NCI-H146 (cell line): ENCODE measurements at regions not wholly inside any gene's neighbourhood (a gene's known extent, or its start where the extent isn't known, plus 50 kb on each side); places are given as distances from the start of the nearest gene placed in this dataset.
A peak's percentile ranks its signal among the peaks of the same experiment; 100 is the strongest.

Experiments used
- DNase-seq: peaks from one replicate; lab custom pipeline; 2025; lab: John Stamatoyannopoulos, UW

- DNase-seq, result no peak
Measured at GRCh38 chr3:94990952-94991705, 928.3 kb downstream of the NSUN3 start.

- DNase-seq, result no peak
Measured at GRCh38 chr3:94996743-94997142, 933.9 kb downstream of the NSUN3 start.

- DNase-seq, result no peak
Measured at GRCh38 chr3:95002438-95003046, 939.7 kb downstream of the NSUN3 start.

GRCh38 chr3:95028688-95029087, 965.8 kb downstream of the NSUN3 start:
- no peak for DNase-seq

DNA sequence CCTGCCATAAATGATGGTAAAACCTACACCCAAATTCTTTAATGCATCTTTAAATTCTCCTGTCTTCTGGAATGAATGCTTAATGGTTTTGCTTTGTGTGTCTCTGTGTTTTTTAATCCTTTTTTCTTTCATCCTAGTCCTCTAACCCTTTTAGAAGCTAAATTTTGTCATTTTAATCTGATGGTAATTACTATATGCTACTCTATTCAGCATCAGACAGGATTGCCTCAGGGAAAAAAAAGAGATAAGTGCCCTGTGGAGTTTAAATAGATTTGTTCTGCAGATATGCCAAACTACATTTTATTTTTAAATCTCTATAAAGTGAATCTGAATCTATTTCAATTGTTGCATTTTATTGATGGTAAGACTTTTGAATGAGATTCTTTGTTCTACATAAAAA, 966.8 kb downstream of the NSUN3 start:
- DNase-seq, result peak; percentile 16

- no peak for DNase-seq
Measured at GRCh38 chr3:95036526-95037021, 973.7 kb downstream of the NSUN3 start.

DNA sequence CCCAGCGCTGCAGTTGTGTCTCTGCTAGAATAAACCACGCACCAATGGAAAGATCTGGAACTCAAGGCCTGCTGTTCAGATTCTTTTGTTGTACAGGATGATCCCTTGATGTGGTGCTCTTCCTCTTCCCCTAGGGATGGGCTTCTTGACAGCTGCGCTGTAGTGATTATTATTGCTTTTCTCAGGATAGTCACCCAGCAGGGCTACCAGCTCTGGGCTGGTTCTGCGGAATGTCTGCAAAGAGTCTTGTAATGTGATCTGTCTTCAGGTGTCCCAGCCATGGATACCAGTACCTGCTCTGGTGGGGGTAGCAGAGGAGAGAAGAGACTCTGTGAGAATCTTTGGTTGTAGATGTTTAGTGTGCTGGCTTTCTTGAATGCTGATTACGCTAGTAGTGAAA, 974.2 kb downstream of the NSUN3 start:
- DNase-seq, result no peak

GRCh38 chr3:95037927-95038326, 975.1 kb downstream of the NSUN3 start:
- DNase-seq, result no peak

DNA sequence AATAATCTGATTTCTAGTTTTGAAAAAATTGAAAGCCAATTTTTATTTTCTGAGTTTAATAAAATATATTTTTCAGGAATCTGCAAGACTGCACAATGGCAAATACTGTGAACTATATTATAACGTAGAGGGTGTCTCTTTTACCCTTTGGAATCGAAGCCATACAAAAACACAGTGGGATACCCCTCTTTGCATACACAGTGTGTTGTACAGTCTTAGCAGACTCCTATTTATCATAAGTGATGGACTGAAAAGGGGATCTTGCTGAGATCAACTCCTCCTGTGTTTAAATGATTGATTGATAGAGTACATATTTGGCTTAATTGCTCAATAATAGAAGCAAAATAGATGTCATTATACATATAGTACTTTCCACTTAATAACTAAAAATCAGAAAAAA, 981.2 kb downstream of the NSUN3 start:
- peak; percentile 47 for DNase-seq

GRCh38 chr3:95048564-95048963, 985.7 kb downstream of the NSUN3 start:
- DNase-seq, result no peak

DNA sequence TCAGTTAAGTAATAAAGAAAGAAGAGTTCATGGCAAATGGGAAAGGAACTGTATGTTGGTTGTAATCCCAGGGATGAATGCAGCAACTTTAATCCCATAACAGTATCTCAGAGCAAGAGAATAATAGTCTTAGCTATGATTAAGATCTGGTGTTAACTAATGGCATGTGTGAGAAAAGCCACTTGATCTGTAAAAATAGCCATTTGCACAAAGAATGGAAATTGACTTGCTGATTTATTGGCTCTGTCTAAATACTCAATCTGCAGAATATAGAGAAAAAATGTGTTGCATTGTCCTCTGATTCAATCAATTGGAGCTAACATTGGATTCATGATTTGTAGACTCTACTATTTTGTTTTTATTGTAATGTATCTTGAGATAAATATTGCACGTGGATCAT, 987.0 kb downstream of the NSUN3 start:
- DNase-seq, result no peak

- DNase-seq, result no peak
Measured at GRCh38 chr3:95055288-95055687, 992.4 kb downstream of the NSUN3 start.

- no peak for DNase-seq
Measured at GRCh38 chr3:95082191-95082590, 1019.3 kb downstream of the NSUN3 start.

DNA sequence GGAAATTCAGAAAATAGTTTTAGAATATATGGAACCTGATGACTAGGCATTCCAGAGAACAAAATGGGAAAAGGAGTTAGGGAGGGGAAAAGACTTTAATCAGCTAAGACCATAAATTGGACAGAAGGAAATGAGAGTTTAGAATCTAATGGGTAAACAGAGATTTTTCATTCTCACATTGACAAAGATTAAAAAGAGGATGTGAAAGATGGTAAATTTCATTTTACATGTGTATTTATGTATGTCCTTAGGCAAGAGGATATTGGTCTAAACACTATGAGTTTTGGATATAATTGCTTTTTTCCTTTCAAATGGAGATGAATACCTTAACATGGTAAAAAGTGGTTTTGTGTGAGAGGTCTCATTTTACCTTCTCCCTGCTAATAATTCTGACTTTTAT, 1021.9 kb downstream of the NSUN3 start:
- DNase-seq, result no peak

DNA sequence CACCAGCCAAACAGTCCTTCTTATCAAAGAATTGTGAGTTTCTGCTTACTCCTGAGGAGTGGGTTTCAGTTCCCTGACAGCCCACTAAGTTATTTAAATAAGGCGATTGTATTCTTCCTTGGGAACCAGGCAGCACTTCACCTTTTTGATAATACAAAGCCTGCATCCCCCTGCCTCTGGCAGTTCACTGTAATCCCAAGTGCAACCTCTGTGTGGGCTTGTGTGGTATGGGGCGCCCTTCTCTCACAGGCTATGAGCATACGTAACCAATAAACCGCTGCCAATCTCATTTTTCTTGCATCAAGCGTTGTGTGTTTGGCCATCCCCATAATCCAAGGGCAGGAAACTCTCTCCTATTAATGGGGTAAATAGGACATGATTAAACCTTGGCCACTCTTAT, 1025.6 kb downstream of the NSUN3 start:
- no peak for DNase-seq

GRCh38 chr3:95097493-95097892, 1034.6 kb downstream of the NSUN3 start:
- no peak for DNase-seq

GRCh38 chr3:95120921-95121320, 1058.1 kb downstream of the NSUN3 start:
- DNase-seq, result no peak

DNA sequence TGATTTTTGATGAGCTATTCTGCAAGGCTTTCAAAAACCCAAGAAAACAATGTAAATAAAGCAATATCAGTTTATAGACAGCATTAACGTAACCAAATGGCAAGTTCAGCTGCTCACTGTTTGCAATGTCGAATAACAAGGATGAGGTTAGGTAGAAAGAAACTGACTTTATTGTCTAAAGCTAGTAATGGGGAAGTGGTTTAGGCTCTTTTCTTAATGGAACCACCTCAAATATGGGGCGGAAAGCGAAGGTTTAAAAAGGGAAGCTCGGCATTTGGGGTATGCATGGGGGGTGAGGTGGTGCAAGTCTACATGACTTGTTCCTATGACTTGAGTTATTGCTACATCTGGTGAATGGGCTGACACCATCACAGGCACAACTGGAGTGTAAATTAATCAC, 1060.2 kb downstream of the NSUN3 start:
- no peak for DNase-seq

DNA sequence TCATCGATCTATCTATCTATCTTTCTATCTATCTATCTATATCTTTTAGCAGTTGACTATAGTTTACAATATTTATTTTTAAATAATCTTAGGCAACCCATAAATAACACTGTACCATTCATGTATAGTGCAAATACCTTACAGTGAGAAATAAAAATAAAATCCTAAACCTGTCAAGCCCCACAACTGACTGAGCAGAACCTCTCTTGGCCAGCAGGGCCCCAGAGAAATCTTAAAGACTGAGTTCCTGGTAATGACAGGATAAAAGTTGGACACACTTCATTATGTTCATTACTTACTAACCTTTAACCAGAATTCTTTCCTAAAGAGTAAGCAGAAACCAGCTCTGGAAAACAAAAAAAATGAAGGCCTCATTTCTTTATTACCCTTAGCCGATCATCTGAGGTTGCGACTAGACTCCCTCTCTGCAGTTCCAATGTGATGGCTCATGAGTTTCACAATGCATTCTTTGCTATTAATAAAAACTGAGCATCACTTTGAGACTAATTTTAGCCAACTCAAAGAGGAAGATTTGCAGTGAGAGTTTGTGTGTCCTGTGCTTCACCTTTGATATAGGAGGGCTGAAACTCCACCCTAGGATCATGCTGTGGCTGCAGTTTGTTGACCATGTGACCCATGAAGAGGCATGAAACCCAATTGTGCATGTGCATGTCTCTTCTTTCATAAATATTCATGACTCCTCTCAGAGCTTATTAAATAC, 1072.0 kb downstream of the NSUN3 start:
- DNase-seq, result no peak

- no peak for DNase-seq
Measured at GRCh38 chr3:95148107-95148506, 1085.2 kb downstream of the NSUN3 start.

DNA sequence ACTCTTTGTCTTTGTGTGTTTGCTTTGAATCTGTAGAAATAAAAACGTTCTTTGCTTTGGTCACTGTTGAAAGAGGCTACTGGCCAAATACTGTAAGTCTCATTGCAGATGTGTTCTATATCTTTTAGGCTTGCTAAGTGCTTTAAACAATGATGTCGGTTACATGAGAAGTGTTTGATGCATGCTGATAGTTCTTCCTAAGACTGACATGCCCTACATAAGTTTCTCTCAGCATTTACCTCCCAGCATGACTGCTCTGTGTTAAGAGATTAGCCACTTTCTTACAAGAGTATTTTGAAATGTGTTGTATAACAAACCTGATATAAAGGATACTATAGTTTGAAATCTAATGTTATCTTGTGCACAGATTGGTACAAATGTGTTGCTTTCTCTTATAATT, 1088.7 kb downstream of the NSUN3 start:
- DNase-seq, result no peak

- no peak for DNase-seq
Measured at GRCh38 chr3:95154766-95155165, 1091.9 kb downstream of the NSUN3 start.

GRCh38 chr3:95162794-95163193, 1099.9 kb downstream of the NSUN3 start:
- no peak for DNase-seq
